ENCODE measurements at regions not wholly inside any gene's neighbourhood (a gene's known extent, or its start where the extent isn't known, plus 50 kb on each side); places are given as distances from the start of the nearest gene placed in this dataset.
"Not testable (repeated sequence)": the region's sequence is repeated elsewhere in the genome, so short reads cannot be mapped to it uniquely, and the experiment has no call there.

- no peak for DNase-seq
Measured at GRCh38 chr3:14057701-14058100, 67.0 kb downstream of the CHCHD4 start.

- DNase-seq = no peak
Measured at GRCh38 chr3:14047841-14048240, 76.8 kb downstream of the CHCHD4 start.

GRCh38 chr3:14047027-14047426, 77.6 kb downstream of the CHCHD4 start:
- DNase-seq = no peak

- DNase-seq = no peak
Measured at GRCh38 chr3:14042680-14043079, 82.0 kb downstream of the CHCHD4 start.

GRCh38 chr3:14039149-14039548, 85.5 kb downstream of the CHCHD4 start:
- no peak for DNase-seq

- no peak for DNase-seq
Measured at GRCh38 chr3:14037211-14037610, 87.5 kb downstream of the CHCHD4 start.

- no peak for DNase-seq
Measured at GRCh38 chr3:14033023-14033422, 91.6 kb downstream of the CHCHD4 start.

- no peak for DNase-seq
Measured at GRCh38 chr3:14031271-14031670, 93.4 kb downstream of the CHCHD4 start.

GRCh38 chr3:14029390-14029995, 95.2 kb downstream of the CHCHD4 start:
- DNase-seq = not testable (repeated sequence)

- DNase-seq = not testable (repeated sequence)
Measured at GRCh38 chr3:14028122-14028521, 96.5 kb downstream of the CHCHD4 start.

GRCh38 chr3:14019459-14019858, 105.2 kb downstream of the CHCHD4 start:
- DNase-seq = no peak

- DNase-seq = no peak
Measured at GRCh38 chr3:14016900-14017475, 107.7 kb downstream of the CHCHD4 start.

GRCh38 chr3:14007006-14007405, 117.7 kb downstream of the CHCHD4 start:
- no peak for DNase-seq

- no peak for DNase-seq
Measured at GRCh38 chr3:14001136-14001535, 121.3 kb upstream of the WNT7A start.

- no peak for DNase-seq
Measured at GRCh38 chr3:14000556-14000955, 120.7 kb upstream of the WNT7A start.

- DNase-seq = no peak
Measured at GRCh38 chr3:13998831-13999230, 119.0 kb upstream of the WNT7A start.

- DNase-seq = not testable (repeated sequence)
Measured at GRCh38 chr3:13995216-13995615, 115.3 kb upstream of the WNT7A start.

- not testable (repeated sequence) for DNase-seq
Measured at GRCh38 chr3:13988925-13989324, 109.1 kb upstream of the WNT7A start.

- DNase-seq = no peak
Measured at GRCh38 chr3:13976469-13976868, 96.6 kb upstream of the WNT7A start.

- DNase-seq = no peak
Measured at GRCh38 chr3:13975686-13976085, 95.8 kb upstream of the WNT7A start.

GRCh38 chr3:13972679-13973379, 93.0 kb upstream of the WNT7A start:
- no peak for DNase-seq

GRCh38 chr3:13966302-13966701, 86.4 kb upstream of the WNT7A start:
- DNase-seq = no peak

- DNase-seq = no peak
Measured at GRCh38 chr3:13963137-13963886, 83.4 kb upstream of the WNT7A start.
